ENCODE measurements at regions not wholly inside any gene's neighbourhood (a gene's known extent, or its start where the extent isn't known, plus 50 kb on each side); places are given as distances from the start of the nearest gene placed in this dataset.

DNA sequence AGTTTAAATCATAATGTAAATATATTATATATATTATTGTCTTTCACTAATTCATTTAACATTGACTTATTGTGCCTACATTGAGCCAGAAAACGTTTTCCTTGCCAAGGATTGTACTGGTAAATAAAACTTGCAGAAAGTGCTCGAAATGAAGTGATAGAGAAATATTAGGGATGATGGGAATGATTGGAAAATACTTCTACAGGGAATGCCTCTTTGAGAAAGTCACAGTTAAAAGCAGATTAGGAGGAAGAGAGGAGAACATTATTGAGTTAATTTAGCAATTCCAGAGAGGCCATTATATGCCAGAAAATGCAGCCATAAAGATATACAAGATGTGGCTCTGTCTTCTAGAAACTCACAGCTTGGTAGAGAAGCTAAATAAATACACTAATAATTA, 560.0 kb upstream of the KCNMB2 start:
- Histone ChIP-seq H3K23ac (ENCODE audit: insufficient read length) (no peak overlapping the region), H3K23me2 (ENCODE audit: low read depth, low read length) (no peaks in the 10 kb centered on the region), H3K36me3 (ENCODE audit: control insufficient read depth in 2 of 4, insufficient read depth in 4 of 4, low read length in 3 of 4) (no peaks in the 10 kb centered on the region), H2AFZ (ENCODE audit: low read length) (no peak overlapping the region), H3K4ac (replicated peaks; ENCODE audit: insufficient read length, low read depth, low read length) (no peak overlapping the region), H3K9me3 (ENCODE audit: insufficient read depth in 2 of 2, low read depth in 1 of 2, low read length in 1 of 2) (no peaks in the 10 kb centered on the region), H2BK5ac (ENCODE audit: low read depth, low read length) (no peak overlapping the region), H4K91ac (replicated peaks; ENCODE audit: insufficient read length, low read length) (no peak overlapping the region), H4K8ac (ENCODE audit: extremely low read depth, insufficient read depth, low read length) (no peak overlapping the region), H3K27ac (ENCODE audit: low read depth, low read length) (no peak overlapping the region), H3K4me1 (replicated peaks in 1 of 4; ENCODE audit: control insufficient read depth in 3 of 4, insufficient read depth in 4 of 4, low read length in 3 of 4) (peaks cover 0 to 2% (median 0%) of the 10 kb centered on the region in 4 experiments; a peak in 1 of 7 replicates), H2BK15ac (ENCODE audit: low read length) (no peak overlapping the region), H3K4me3 (ENCODE audit: extremely low read depth in 1 of 4, insufficient read depth in 2 of 4, low read depth in 3 of 4, low read length in 4 of 4) (no peak overlapping the region), H3K14ac (ENCODE audit: insufficient read length) (no peak overlapping the region), H3K9ac (replicated peaks in 1 of 4; ENCODE audit: extremely low read depth in 1 of 4, low read depth in 3 of 4, low read length in 3 of 4) (no peak overlapping the region), H3K56ac (replicated peaks; ENCODE audit: insufficient read length, low read depth, low read length) (no peak overlapping the region), H4K20me1 (replicated peaks in 1 of 2; ENCODE audit: control insufficient read depth in 1 of 2, insufficient read depth in 2 of 2, low read length in 2 of 2) (no peaks in the 10 kb centered on the region), H4K5ac (ENCODE audit: insufficient read length, low read depth, low read length) (no peak overlapping the region), H2BK12ac (ENCODE audit: low read depth, low read length) (no peak overlapping the region), H3K27me3 (replicated peaks in 1 of 4; ENCODE audit: control insufficient read depth in 3 of 4, extremely low read depth in 1 of 4, insufficient read depth in 3 of 4, low read length in 3 of 4) (no peaks in the 10 kb centered on the region), H3K18ac (ENCODE audit: extremely low read depth, low read length) (no peak overlapping the region), H3K4me2 (ENCODE audit: insufficient read depth in 1 of 2, low read depth in 2 of 2, low read length in 2 of 2) (no peak overlapping the region), H3K79me2 (ENCODE audit: control insufficient read depth in 1 of 2, insufficient read depth in 2 of 2, low read length in 2 of 2) (no peaks in the 10 kb centered on the region), H3K79me1 (ENCODE audit: low read depth, low read length) (no peaks in the 10 kb centered on the region), H2AK5ac (ENCODE audit: low read depth, low read length) (no peak overlapping the region), H2BK20ac (ENCODE audit: low read length) (no peak overlapping the region), H2BK120ac (replicated peaks; ENCODE audit: low read depth, low read length) (no peak overlapping the region)
- 90% methylated on average over 2 of the region's 2 CpGs; no CpG with 5 or more reads in 1 of the 2 experiments for WGBS, 2 experiments (ENCODE audit: extremely low coverage in 1 of 2, insufficient coverage in 1 of 2, insufficient read length in 1 of 2, insufficient replicate concordance in 2 of 2, low coverage in 1 of 2, low lambda C conversion rate in 2 of 2, missing lambda C conversion rate in 1 of 2)
- FAIRE-seq = no peak
- TF ChIP-seq RNF2 (IDR thresholded peaks at IDR 0.05; ENCODE audit: borderline replicate concordance, low read depth, low read length, missing control alignments, poor library complexity, severe bottlenecking) = no peak
- no peak for TF ChIP-seq BACH1 (IDR thresholded peaks at IDR 0.05; ENCODE audit: low read length)
- TF ChIP-seq BRCA1 (IDR thresholded peaks at IDR 0.05; ENCODE audit: low read depth, low read length) = no peak
- TF ChIP-seq SRF (IDR thresholded peaks at IDR 0.05; ENCODE audit: low read depth, low read length) = no peak
- no peak for TF ChIP-seq CREB1 (IDR thresholded peaks at IDR 0.05)
- no peak for TF ChIP-seq POLR2AphosphoS5 (IDR thresholded peaks at IDR 0.05; ENCODE audit: low read depth, low read length)
- TF ChIP-seq, protein P1, sequence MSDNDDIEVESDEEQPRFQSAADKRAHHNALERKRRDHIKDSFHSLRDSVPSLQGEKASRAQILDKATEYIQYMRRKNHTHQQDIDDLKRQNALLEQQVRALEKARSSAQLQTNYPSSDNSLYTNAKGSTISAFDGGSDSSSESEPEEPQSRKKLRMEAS (IDR thresholded peaks at IDR 0.05) = no peak
- TF ChIP-seq, protein P2, sequence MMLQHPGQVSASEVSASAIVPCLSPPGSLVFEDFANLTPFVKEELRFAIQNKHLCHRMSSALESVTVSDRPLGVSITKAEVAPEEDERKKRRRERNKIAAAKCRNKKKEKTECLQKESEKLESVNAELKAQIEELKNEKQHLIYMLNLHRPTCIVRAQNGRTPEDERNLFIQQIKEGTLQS (IDR thresholded peaks at IDR 0.05; ENCODE audit: insufficient read depth, low read depth, low read length) = no peak
- TF ChIP-seq POU5F1 (IDR thresholded peaks at IDR 0.05; ENCODE audit: low read depth, low read length) = no peak
- no peak for TF ChIP-seq KDM4A (IDR thresholded peaks at IDR 0.05; ENCODE audit: low read depth, low read length, severe bottlenecking)
- TF ChIP-seq, protein P3, sequence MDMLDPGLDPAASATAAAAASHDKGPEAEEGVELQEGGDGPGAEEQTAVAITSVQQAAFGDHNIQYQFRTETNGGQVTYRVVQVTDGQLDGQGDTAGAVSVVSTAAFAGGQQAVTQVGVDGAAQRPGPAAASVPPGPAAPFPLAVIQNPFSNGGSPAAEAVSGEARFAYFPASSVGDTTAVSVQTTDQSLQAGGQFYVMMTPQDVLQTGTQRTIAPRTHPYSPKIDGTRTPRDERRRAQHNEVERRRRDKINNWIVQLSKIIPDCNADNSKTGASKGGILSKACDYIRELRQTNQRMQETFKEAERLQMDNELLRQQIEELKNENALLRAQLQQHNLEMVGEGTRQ (IDR thresholded peaks at IDR 0.05; ENCODE audit: low read length) = no peak
- TF ChIP-seq KDM5A (IDR thresholded peaks at IDR 0.05; ENCODE audit: low read length) = no peak
- ChIA-PET POLR2A (ENCODE audit: partially characterized antibody) (no interaction called here), CTCF (ENCODE audit: partially characterized antibody) (no interaction called here)
- DNase-seq (ENCODE audit: low read depth in 1 of 2, low spot score in 2 of 2) = no peak
